ENCODE measurements at regions not wholly inside any gene's neighbourhood (a gene's known extent, or its start where the extent isn't known, plus 50 kb on each side); places are given as distances from the start of the nearest gene placed in this dataset.

GRCh38 chr18:78309924-78310323, 669.7 kb upstream of the SALL3 start:
- TF ChIP-seq CTCF (IDR thresholded peaks at IDR 0.05; ENCODE audit: borderline replicate concordance, extremely low read depth, low read length, poor library complexity, severe bottlenecking) (no peak), EZH2 (IDR thresholded peaks at IDR 0.05; ENCODE audit: borderline replicate concordance, low read depth, low read length, severe bottlenecking) (no peak)

All from DND-41 (cell line).